HG03135 (cell line): ENCODE measurements at regions not wholly inside any gene's neighbourhood (a gene's known extent, or its start where the extent isn't known, plus 50 kb on each side); places are given as distances from the start of the nearest gene placed in this dataset.
"Not testable (repeated sequence)": the region's sequence is repeated elsewhere in the genome, so short reads cannot be mapped to it uniquely, and the experiment has no call there.

ENCODE experiments used
- ATAC-seq: cut with Tn5 transposase; IDR thresholded peaks from one replicate; pipeline ENCODE4 v1.9.1; 2021; ENCODE audit warnings: mild to moderate bottlenecking, moderate library complexity; ENCODE audit not compliant: unreplicated experiment

DNA sequence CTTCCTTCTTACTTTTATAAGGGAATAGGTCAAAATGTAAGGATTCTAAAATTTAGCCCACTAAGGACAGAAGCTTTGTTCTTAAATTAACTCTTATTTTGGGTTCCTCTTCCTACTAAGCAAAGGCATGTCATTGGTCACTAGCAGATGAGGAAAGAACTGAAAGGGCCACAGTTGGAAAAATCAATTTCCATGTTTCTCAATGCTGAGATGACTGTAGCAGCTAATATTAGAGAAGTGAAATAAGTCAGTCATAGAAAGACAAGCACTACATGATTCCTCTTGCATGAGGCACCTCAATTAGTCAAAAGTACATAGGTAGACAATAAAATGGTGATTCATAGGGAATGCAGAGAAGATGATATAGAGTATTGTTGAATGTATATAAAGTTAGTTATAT lies 353.7 kb downstream of the RSL24D1 start:
- ATAC-seq = no peak

GRCh38 chr15:54841701-54842305 lies 354.9 kb downstream of the RSL24D1 start:
- no peak for ATAC-seq

DNA sequence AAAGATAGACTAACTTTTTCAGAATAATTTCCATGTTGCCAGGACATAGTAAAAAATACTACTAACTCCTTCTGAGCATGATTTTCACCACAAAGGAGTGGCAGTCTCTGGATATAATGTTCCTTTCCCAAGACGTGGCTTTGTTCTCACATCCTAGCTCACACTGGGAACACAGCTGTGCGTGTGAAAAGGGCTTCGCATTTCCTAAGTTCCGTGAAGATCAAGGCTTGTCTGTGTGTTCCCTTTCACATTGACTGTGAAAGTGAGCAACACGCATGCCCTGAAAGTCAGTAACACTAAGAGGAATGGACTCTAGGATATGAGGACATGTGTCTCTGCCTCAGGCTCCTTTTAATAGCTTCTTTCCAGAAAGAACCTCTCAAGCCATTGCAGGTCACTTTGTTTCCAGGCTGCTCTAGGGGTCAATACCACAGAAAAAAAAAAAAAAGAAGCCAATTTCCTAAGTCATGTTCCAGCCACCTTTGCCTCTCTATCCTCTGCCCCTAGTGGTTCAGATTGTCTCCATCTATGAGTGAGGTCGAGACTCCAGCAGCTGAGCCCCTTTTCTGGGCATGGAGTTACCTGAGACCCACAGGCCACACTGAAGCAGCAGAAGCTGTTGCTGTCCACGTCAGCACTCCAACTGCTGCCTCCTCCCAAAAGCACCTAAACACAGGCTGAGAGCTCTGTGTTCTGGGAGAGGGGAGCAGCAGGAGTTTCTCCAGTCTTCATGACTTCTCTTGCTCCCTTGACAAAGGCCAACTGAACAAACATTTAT lies 355.9 kb downstream of the RSL24D1 start:
- ATAC-seq = no peak

DNA sequence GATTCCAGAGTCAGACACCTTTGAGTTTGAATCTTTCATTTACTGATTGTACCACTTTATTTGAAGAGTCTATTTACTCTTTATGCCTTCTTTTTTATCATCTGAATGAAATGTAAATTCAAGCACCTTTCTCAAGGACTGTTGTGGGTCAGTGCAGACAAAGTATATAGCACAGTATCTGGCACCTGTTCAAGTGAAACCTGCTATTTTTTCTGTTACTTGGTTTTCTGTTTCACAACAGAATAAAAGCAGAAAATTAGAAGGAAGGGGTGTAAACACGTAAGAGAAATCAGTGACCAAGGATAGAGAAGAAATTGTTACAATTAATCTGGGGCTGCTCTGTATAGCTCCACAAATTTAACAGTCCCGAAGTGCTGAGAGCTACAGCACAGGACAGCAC lies 357.4 kb downstream of the RSL24D1 start:
- no peak for ATAC-seq

- ATAC-seq = no peak
Measured at GRCh38 chr15:54836052-54836795, 360.5 kb downstream of the RSL24D1 start.

DNA sequence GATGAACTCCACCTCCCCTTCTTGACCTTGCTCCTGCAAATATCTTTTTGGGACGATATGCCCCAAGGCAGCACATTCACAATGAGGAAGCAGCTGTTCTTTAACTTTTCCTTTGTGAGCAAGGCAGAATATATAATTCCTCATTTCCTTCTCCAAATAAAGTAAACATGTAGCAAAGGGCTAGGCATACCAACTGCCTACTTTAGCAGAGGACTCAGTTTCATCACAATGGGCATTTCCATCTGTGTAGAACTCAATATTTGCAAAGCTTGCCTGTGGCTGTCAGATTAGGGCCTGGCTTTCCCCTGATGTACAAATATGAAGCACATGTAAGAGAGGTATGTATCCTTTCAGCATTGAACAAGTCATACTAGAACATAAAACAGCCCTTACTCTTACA lies 366.9 kb downstream of the RSL24D1 start:
- ATAC-seq = no peak

- no peak for ATAC-seq
Measured at GRCh38 chr15:54820811-54821210, 375.9 kb downstream of the RSL24D1 start.

DNA sequence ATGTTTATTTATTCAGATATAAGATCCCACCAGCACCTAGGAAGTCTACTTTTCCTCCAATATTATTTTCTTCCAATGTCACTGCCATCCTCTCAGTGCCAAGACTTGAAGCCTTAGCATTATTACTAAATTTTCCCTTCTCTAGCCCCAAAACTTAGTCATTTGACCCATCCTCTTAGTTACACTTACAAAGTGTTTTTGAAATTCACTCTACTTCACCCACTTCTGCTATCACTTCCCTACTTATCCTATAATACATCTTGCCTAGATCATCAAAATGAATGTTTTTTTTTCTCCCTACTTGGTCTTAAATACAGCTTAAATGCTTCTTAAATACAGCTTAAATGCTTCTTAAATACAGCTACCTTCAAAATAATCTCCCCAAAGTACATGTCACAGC lies 376.6 kb downstream of the RSL24D1 start:
- ATAC-seq = no peak

DNA sequence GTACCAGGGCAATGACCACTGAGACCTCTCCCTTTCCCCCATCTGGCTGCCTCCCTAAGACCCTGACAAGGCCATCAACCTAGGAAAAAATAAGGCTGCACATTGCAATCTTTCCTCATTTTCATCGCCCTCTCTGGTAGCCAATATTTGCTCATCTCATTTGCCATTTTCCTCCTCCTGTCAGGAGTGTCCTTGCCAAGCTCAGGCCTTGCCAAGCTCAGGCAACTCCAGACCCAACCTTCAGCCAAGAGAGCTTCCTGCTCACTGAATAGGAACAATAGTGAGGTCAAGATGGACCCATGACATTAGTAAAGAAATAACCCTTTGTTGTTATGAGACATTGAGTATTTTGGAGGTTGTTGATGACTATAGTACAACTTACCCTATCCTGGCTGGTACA lies 380.3 kb downstream of the RSL24D1 start:
- ATAC-seq = no peak

DNA sequence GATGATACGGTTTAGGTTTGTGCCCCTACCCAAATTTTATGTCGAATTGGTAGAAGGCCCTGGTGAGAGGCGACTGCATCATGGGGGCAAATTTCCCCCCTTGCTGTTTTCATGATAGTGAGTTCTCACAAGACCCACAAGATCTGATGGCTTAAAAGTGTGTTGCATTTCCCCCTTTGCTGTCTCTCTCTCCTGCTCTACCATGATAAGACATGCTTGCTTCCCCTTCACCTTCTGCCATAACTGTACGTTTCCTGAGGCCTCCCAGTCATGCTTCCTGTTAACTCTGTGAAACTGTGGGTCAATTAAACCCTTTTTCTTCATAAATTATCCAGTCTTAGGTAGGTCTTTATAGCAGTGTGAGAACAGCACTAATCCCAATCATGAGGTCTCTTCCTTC lies 381.2 kb downstream of the RSL24D1 start:
- no peak for ATAC-seq

DNA sequence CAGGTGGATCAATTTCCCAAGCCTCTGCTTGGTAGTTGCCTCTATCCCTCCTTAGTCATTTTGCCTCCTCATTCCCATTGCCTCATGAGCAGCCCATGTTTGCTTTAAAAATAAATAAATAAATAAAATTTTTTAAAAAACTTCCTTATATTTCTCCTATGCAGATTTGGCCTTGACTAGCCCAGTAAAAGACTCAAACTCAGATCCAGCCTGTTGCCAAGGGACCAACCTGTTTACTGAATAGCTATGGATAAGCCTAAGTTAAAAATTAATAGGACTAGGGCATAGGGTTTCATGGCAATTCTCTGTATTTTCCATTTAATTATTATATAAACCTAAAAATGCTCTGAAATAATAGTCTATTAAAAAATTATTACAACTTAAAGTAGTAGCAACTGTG lies 384.4 kb downstream of the RSL24D1 start:
- ATAC-seq = no peak

- no peak for ATAC-seq
Measured at GRCh38 chr15:54810496-54810895, 386.2 kb downstream of the RSL24D1 start.

DNA sequence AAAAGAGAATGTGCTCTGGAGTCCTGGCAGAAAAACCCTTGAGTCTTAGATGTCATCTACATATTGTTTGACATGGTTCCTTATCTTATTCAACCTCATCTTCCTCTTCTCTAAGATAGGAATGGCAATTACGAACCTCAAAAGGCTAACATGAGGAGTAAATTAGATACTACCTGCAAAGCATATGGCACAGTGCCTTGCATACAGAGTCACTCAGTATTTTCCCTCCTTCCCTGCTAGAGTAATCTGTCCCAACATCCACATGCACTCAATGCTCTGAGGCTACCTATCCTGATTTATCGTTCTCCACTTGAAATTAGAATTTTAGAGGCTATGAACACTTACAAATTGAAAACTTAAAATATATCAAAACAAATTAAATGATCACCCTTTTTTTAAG lies 386.7 kb downstream of the RSL24D1 start:
- no peak for ATAC-seq

GRCh38 chr15:54808321-54808720 lies 388.4 kb downstream of the RSL24D1 start:
- no peak for ATAC-seq

DNA sequence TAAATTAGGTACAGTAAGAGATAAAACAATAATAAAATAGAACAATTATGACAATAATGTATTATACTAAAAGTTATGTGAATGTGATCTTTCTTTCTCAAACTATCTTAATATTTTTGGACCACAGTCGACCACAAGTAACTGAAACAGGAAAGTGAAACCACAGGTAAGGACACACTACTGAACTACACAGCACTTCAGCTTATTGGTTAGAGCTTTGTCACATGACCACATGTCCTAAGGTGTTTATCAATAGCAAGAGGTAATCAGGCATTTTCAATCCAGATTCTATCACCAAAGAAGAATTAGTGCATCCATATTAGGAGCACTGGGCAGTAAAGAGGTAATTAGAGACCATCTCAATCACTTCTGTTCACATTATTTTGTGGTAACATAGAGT lies 392.8 kb downstream of the RSL24D1 start:
- no peak for ATAC-seq

DNA sequence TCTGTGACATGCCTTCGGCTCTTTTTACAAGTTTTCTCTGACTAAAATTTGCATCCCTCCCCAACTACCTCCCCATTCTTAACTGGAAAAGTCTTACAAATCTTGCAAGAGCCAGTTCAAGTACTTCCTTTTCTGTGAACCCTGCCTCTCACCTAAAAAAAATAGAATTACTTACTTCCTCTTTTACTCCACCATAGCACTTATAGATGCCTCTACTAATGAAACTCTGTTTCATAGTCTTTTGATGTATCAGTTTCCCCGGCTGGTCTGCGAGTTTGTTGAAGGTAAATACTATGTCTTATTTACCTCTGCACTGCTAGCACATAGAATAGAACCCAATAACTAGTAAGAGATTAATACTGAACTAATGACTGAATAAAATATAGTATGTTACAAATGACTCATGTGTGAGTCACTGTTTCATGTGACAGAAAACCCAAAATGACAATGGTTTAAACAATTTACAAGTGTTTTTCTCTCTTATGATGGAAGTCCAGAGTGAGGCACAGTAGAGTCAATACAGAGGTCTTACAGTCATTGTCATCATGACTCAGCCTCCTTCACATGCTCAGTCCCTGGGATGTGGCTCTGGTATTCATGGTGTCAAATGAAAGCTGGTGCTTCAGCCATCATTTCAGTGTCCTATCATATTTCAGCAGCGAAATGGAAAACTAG lies 393.5 kb downstream of the RSL24D1 start:
- ATAC-seq = peak; percentile 72

- ATAC-seq = no peak
Measured at GRCh38 chr15:54792526-54792925, 404.2 kb downstream of the RSL24D1 start.

DNA sequence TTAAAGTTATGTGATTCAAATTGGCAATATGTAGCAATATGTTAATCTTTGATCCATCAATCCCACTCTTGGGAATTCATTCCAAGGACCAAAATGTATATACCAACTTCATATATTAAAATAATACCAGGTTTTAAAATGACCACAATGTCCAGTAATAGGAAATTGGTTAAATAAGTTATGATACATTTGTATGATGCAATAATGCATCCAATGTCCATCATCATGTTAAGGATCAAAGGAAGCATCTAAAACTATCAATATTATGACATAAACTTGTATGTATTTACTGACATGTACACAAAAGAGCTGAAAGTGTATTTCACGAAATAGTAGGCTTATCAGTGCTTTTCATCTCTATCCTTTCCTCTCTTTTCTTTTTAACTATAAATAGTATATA lies 406.0 kb downstream of the RSL24D1 start:
- no peak for ATAC-seq

- no peak for ATAC-seq
Measured at GRCh38 chr15:54789376-54789775, 407.4 kb downstream of the RSL24D1 start.

GRCh38 chr15:54781220-54781619 lies 415.5 kb downstream of the RSL24D1 start:
- not testable (repeated sequence) for ATAC-seq

GRCh38 chr15:54779271-54779670 lies 417.5 kb downstream of the RSL24D1 start:
- ATAC-seq = no peak
